SK-N-SH (cell line): ENCODE measurements at regions not wholly inside any gene's neighbourhood (a gene's known extent, or its start where the extent isn't known, plus 50 kb on each side); places are given as distances from the start of the nearest gene placed in this dataset.

Experiments used
- CTCF ChIA-PET: fragments of 300-600, 350-600 bp; formaldehyde crosslinking; extraction: SDS; loops from one replicate; lab custom pipeline; 2021; lab: Yijun Ruan, JAX
- POLR2A ChIA-PET: fragments of 350-600 bp; sonication (Branson Sonifier 250); formaldehyde crosslinking; extraction: SDS; loops from one replicate; lab custom pipeline; 2020; ENCODE audit warnings: antibody characterized with exemption, inconsistent platforms; lab: Yijun Ruan, JAX
- DNase-seq: peaks from one replicate; pipeline ENCODE4 v3.0.0; 2012
- H2AFZ ChIP-seq: fragments of 200-600 bp; sonication (generic); 2 replicates; pipeline ENCODE4 v1.8.1; 2016; ENCODE audit warnings: antibody characterized with exemption, mild to moderate bottlenecking, low read depth
- H3F3A ChIP-seq: fragments of 200-600 bp; sonication (generic); replicated peaks from 2 replicates; pipeline ENCODE3; 2016; ENCODE audit warnings: antibody characterized with exemption, mild to moderate bottlenecking; ENCODE audit not compliant: insufficient read depth
- H3K27ac ChIP-seq, 2 experiments: fragments of 200-500 bp in 1 of 2; fragments of 200-600 bp in 1 of 2; sonication (Bioruptor generic) in 1 of 2; sonication (generic), shearing (Covaris generic) in 1 of 2; 2 replicates each; pipeline versions ENCODE4 v1.5.1 to v1.6.1; 2014 to 2016; ENCODE audit warnings: low read depth in 2 of 2, inconsistent platforms in 1 of 2, low read length in 1 of 2, mild to moderate bottlenecking in 1 of 2, mixed read lengths in 1 of 2
- H3K27me3 ChIP-seq: fragments of 200-600 bp; sonication (generic), shearing (Covaris generic); 2 replicates; pipeline ENCODE4 v1.6.1; 2016; ENCODE audit warnings: mixed run types; ENCODE audit not compliant: insufficient read depth
- H3K36me3 ChIP-seq, 2 experiments: fragments of 200-500 bp in 1 of 2; fragments of 200-600 bp in 1 of 2; sonication (Bioruptor generic) in 1 of 2; sonication (generic) in 1 of 2; replicated peaks in 1 of 2; 2 replicates each; pipeline versions ENCODE3 to v1.5.1; 2014 to 2016; ENCODE audit warnings: low read length in 1 of 2, mild to moderate bottlenecking in 1 of 2; ENCODE audit not compliant: insufficient read depth in 2 of 2, control insufficient read depth in 1 of 2
- H3K4me1 ChIP-seq, 2 experiments: fragments of 200-500 bp in 1 of 2; fragments of 200-600 bp in 1 of 2; sonication (Bioruptor generic) in 1 of 2; sonication (generic), shearing (Covaris generic) in 1 of 2; 2 replicates each; pipeline versions ENCODE4 v1.5.1 to v1.6.1; 2014 to 2016; ENCODE audit warnings: low read depth in 1 of 2, low read length in 1 of 2, mixed run types in 1 of 2; ENCODE audit not compliant: insufficient read depth in 2 of 2, control insufficient read depth in 1 of 2
- H3K4me2 ChIP-seq: fragments of 200-600 bp; sonication (generic), shearing (Covaris generic); 2 replicates; pipeline ENCODE4 v1.6.1; 2017; ENCODE audit warnings: mixed run types
- H3K4me3 ChIP-seq, 2 experiments: fragments of 200-500 bp in 1 of 2; fragments of 200-600 bp in 1 of 2; sonication (Bioruptor generic) in 1 of 2; sonication (generic), shearing (Covaris generic) in 1 of 2; 2 replicates each; pipeline versions ENCODE4 v1.5.1 to v1.8.1; 2014 to 2016; ENCODE audit warnings: low read depth in 2 of 2, inconsistent platforms in 1 of 2, low read length in 1 of 2, mild to moderate bottlenecking in 1 of 2, mixed read lengths in 1 of 2, moderate library complexity in 1 of 2
- H3K79me2 ChIP-seq: fragments of 200-600 bp; sonication (generic); 2 replicates; pipeline ENCODE4 v1.8.1; 2017; ENCODE audit warnings: mild to moderate bottlenecking; ENCODE audit not compliant: insufficient read depth
- H3K9ac ChIP-seq: fragments of 200-600 bp; sonication (generic); 2 replicates; pipeline ENCODE4 v1.6.1; 2017; ENCODE audit warnings: mixed run types
- H3K9me2 ChIP-seq: fragments of 200-600 bp; sonication (generic); 2 replicates; pipeline ENCODE4 v1.6.1; 2017; ENCODE audit warnings: mixed run types
- H3K9me3 ChIP-seq: fragments of 200-600 bp; sonication (generic); 2 replicates; pipeline ENCODE4 v1.6.1; 2017; ENCODE audit warnings: mixed run types, mild to moderate bottlenecking, moderate library complexity
- H4K20me1 ChIP-seq: fragments of 200-600 bp; sonication (generic); 2 replicates; pipeline ENCODE4 v1.6.1; 2017; ENCODE audit warnings: mild to moderate bottlenecking, mixed run types; ENCODE audit not compliant: insufficient read depth
- CHD2 ChIP-seq: fragments of 150-350 bp; IDR thresholded peaks from 2 replicates; pipeline ENCODE4 v1.6.1; 2018; ENCODE audit warnings: low read length; ENCODE audit not compliant: partially characterized antibody
- FOXJ3 ChIP-seq: sonication (generic); formaldehyde crosslinking; IDR thresholded peaks from 2 replicates; pipeline ENCODE4 v1.5.1; 2020; ENCODE audit warnings: mild to moderate bottlenecking, missing genetic modification reagents
- GABPA ChIP-seq: IDR thresholded peaks from 2 replicates; pipeline ENCODE4 v1.4.0; 2012; ENCODE audit warnings: low read depth, mild to moderate bottlenecking
- GATA2 ChIP-seq: sonication (generic); formaldehyde crosslinking; IDR thresholded peaks from 2 replicates; pipeline ENCODE4 v1.5.0; 2020; ENCODE audit warnings: mild to moderate bottlenecking, missing genetic modification reagents
- MXI1 ChIP-seq: IDR thresholded peaks from 2 replicates; pipeline ENCODE4 v1.6.1; 2012; ENCODE audit warnings: mild to moderate bottlenecking, low read depth, low read length, improper control_type of control experiment
- NFIC ChIP-seq: IDR thresholded peaks from 2 replicates; pipeline ENCODE4 v1.4.0; 2012; ENCODE audit warnings: borderline replicate concordance
- POLR2AphosphoS5 ChIP-seq: IDR thresholded peaks from 2 replicates; pipeline ENCODE4 v1.6.1; 2012; ENCODE audit warnings: low read depth, low read length
- RAD21 ChIP-seq: IDR thresholded peaks from 2 replicates; pipeline ENCODE4 v1.6.1; 2012; ENCODE audit warnings: mild to moderate bottlenecking, low read length
- RFX5 ChIP-seq: IDR thresholded peaks from 2 replicates; pipeline ENCODE4 v1.6.1; 2012; ENCODE audit warnings: mild to moderate bottlenecking, improper control_type of control experiment, low read length
- RXRA ChIP-seq: IDR thresholded peaks from 2 replicates; pipeline ENCODE4 v1.4.0; 2012; ENCODE audit warnings: low read depth, mild to moderate bottlenecking, borderline replicate concordance
- SIN3A ChIP-seq: IDR thresholded peaks from 2 replicates; pipeline ENCODE4 v1.6.1; 2012; ENCODE audit warnings: low read depth, mild to moderate bottlenecking, low read length, moderate library complexity, borderline replicate concordance
- SMC3 ChIP-seq: IDR thresholded peaks from 2 replicates; pipeline ENCODE4 v1.6.1; 2012; ENCODE audit warnings: low read depth, low read length, improper control_type of control experiment
- TAF1 ChIP-seq: IDR thresholded peaks from 2 replicates; pipeline ENCODE4 v1.6.1; 2012; ENCODE audit warnings: low read depth, mild to moderate bottlenecking, low read length, moderate library complexity, borderline replicate concordance
- TEAD4 ChIP-seq: IDR thresholded peaks from 2 replicates; pipeline ENCODE4 v1.4.0; 2012; ENCODE audit warnings: mild to moderate bottlenecking, borderline replicate concordance; ENCODE audit not compliant: insufficient read depth
- WGBS: methylation state at CpG from one replicate; pipeline ENCODE4 v1.1.6; 2017; ENCODE audit warnings: low lambda C conversion rate; 5-methylcytosine and 5-hydroxymethylcytosine counted together
- TF ChIP-seq, protein P1 (sequence below): IDR thresholded peaks from 2 replicates; pipeline ENCODE4; 2012

GRCh38 chr7:52143219-52143618 is 826.6 kb upstream of the COBL start:
- Histone ChIP-seq H3K36me3 (no peaks in the 10 kb centered on the region), H3K4me3 (no peak overlapping the region), H3K9me3 (no peaks in the 10 kb centered on the region), H3F3A (no peaks in the 10 kb centered on the region), H3K9ac (no peak overlapping the region), H3K9me2 (no peaks in the 10 kb centered on the region), H2AFZ (no peak overlapping the region), H4K20me1 (no peaks in the 10 kb centered on the region), H3K4me1 (no peaks in the 10 kb centered on the region), H3K79me2 (no peaks in the 10 kb centered on the region), H3K27me3 (no peaks in the 10 kb centered on the region), H3K27ac (no peak overlapping the region), H3K4me2 (no peak overlapping the region)
- WGBS, result 4% methylated on average over 4 of the region's 4 CpGs
- ChIA-PET CTCF (no interaction called here), POLR2A (no interaction called here)
- TF ChIP-seq POLR2AphosphoS5, result no peak
- no peak for TF ChIP-seq CHD2
- TF ChIP-seq GABPA, result no peak
- no peak for TF ChIP-seq NFIC
- TF ChIP-seq TAF1, result no peak
- no peak for TF ChIP-seq FOXJ3 (CRISPR knock-in tag)
- DNase-seq, result no peak

- no peaks in the 10 kb centered on the region for H3K4me1 ChIP-seq
- H4K20me1 ChIP-seq, result no peaks in the 10 kb centered on the region
- H3K9me3 ChIP-seq, result 0 out of 2 replicates have a peak, but pooled peaks cover 3% of the 10 kb centered on the region
- H3K27ac ChIP-seq, result no peak overlapping the region
- no peak for TF ChIP-seq RAD21
- TF ChIP-seq SMC3, result no peak
- no peak for TF ChIP-seq NFIC
- no peak for TF ChIP-seq FOXJ3 (CRISPR knock-in tag)
- TF ChIP-seq, protein P1, sequence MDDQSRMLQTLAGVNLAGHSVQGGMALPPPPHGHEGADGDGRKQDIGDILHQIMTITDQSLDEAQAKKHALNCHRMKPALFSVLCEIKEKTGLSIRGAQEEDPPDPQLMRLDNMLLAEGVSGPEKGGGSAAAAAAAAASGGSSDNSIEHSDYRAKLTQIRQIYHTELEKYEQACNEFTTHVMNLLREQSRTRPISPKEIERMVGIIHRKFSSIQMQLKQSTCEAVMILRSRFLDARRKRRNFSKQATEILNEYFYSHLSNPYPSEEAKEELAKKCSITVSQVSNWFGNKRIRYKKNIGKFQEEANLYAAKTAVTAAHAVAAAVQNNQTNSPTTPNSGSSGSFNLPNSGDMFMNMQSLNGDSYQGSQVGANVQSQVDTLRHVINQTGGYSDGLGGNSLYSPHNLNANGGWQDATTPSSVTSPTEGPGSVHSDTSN, result no peak
- TF ChIP-seq RXRA, result no peak
- no peak for TF ChIP-seq TEAD4
- no peak for TF ChIP-seq MXI1
- no peak for TF ChIP-seq RFX5
- no peak for TF ChIP-seq SIN3A
- no peak for TF ChIP-seq GATA2 (CRISPR knock-in tag)
- H3K4me3 ChIP-seq, result no peak overlapping the region
- no peak overlapping the region for H3K9ac ChIP-seq
- H3K27me3 ChIP-seq, result no peaks in the 10 kb centered on the region
- H3K79me2 ChIP-seq, result no peaks in the 10 kb centered on the region
- H3K36me3 ChIP-seq, result no peaks in the 10 kb centered on the region
- no peaks in the 10 kb centered on the region for H3F3A ChIP-seq
- 12% methylated on average over 4 of the region's 4 CpGs for WGBS
- no peak overlapping the region for H3K4me2 ChIP-seq
- ChIA-PET POLR2A (no interaction called here), CTCF (interaction anchor here (1.0 kb wide), 1 partner anchor 203 kb away, joined by 3 read pairs; no protein-coding TSS in a partner anchor)
- DNase-seq, result no peak
- no peak overlapping the region for H2AFZ ChIP-seq
- H3K9me2 ChIP-seq, result no peaks in the 10 kb centered on the region
Observed at GRCh38 chr7:52140851-52141250, 824.2 kb upstream of the COBL start.
